OCI-LY7 (cell line): ENCODE measurements at regions not wholly inside any gene's neighbourhood (a gene's known extent, or its start where the extent isn't known, plus 50 kb on each side); places are given as distances from the start of the nearest gene placed in this dataset.

Source experiments
- CTCF ChIP-seq: fragments of 200-600 bp; sonication (generic); conservative IDR thresholded peaks from 2 replicates; pipeline ENCODE4 v1.5.1; 2014; ENCODE audit warnings: mild to moderate bottlenecking, antibody characterized with exemption, low read length, moderate library complexity, mixed read lengths
- EZH2phosphoT487 ChIP-seq: fragments of 200-600 bp; sonication (generic); IDR thresholded peaks from 2 replicates; pipeline ENCODE4 v1.6.1; 2018; ENCODE audit warnings: low read depth, borderline replicate concordance, mild to moderate bottlenecking, mixed run types, antibody characterized with exemption, low read length, moderate library complexity, mixed read lengths

- no peak for TF ChIP-seq CTCF
- TF ChIP-seq EZH2phosphoT487 = no peak
Measured at GRCh38 chr10:91050371-91051034, 129.6 kb upstream of the ANKRD1 start.
